LHCN-M2 (cell line): ENCODE measurements at regions not wholly inside any gene's neighbourhood (a gene's known extent, or its start where the extent isn't known, plus 50 kb on each side); places are given as distances from the start of the nearest gene placed in this dataset.
A peak's percentile ranks its signal among the peaks of the same experiment; 100 is the strongest.

Experiments used
- DNase-seq: peaks from one replicate; pipeline ENCODE4 v3.0.0-alpha.2; 2012; ENCODE audit warnings: low read depth

GRCh38 chr1:56442290-56442877 is 137.0 kb downstream of the PLPP3 start:
- no peak for DNase-seq

- DNase-seq = no peak
These were observed 137.8 kb downstream of the PLPP3 start for GRCh38 chr1:56441601-56442000.

GRCh38 chr1:56439610-56440264 is 139.6 kb downstream of the PLPP3 start:
- no peak for DNase-seq

- no peak for DNase-seq
These were observed 140.3 kb downstream of the PLPP3 start for GRCh38 chr1:56438901-56439551.

DNA sequence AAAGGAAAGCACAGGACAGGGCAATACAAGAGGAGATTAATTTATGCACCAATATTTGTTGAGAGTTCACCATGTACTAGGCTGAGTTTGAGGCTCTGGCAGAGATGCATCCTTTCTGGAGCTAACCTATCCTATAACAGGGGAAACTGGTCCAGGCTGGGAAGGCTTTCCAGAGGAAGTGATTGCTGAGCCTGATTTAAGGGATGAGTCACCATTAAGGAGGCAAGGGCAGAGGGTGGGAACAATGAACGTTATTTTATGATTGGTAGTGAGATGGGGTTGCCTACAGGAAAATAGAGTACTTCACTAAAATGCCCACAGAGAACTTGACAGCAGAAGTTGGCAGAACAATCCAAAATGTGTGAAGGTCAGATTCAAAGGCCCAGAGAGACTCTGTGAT is 141.4 kb downstream of the PLPP3 start:
- DNase-seq = peak; percentile 11

- DNase-seq = no peak
These were observed 142.4 kb downstream of the PLPP3 start for GRCh38 chr1:56436912-56437417.

- no peak for DNase-seq
These were observed 143.1 kb downstream of the PLPP3 start for GRCh38 chr1:56436296-56436695.

GRCh38 chr1:56435434-56436262 is 143.7 kb downstream of the PLPP3 start:
- no peak for DNase-seq

DNA sequence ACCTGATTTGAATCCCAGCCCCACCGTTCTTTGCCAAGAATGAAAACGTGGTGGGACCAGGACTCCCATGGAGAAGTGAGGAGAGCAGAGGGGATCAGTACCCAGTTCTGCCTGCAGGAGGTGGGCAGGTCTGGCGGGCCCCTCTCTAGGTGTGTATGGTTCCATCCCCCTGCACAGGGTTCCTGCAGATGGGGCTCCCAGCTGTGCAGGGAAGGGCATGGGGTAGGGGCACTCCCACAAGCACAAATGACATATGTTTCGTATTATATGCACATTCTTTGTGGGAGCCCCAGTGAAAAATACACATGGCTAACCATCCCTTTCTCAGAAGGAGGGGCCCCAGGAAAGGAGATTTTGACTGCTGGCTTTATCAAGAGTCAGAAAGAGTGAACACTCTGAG is 144.6 kb downstream of the PLPP3 start:
- DNase-seq = no peak

GRCh38 chr1:56434025-56434424 is 145.3 kb downstream of the PLPP3 start:
- DNase-seq = no peak

DNA sequence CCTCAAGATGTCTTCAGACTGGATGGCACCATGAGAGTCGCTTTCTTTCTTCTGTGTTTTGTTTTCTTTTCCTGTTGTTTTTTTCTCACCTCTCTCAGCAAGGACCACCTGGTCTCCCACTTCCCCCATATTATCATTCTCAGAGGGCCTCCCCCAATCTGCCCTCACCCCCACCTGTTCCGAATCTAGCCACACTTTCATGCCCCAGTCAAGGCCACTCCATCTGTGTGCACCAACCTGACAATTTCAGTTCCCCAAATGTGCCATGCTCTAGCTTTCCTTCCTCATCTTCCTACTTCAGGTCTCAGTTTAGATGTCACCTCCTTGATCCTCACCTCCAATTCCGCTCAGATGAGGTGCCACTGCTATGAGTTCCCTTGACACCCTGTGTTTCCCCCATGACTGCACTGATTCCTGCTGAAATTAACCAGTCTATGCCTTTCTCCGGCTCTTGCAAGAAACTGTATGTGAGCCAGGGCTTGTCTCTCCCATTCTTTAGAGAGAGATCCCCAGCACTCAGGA is 146.2 kb downstream of the PLPP3 start:
- DNase-seq = no peak

DNA sequence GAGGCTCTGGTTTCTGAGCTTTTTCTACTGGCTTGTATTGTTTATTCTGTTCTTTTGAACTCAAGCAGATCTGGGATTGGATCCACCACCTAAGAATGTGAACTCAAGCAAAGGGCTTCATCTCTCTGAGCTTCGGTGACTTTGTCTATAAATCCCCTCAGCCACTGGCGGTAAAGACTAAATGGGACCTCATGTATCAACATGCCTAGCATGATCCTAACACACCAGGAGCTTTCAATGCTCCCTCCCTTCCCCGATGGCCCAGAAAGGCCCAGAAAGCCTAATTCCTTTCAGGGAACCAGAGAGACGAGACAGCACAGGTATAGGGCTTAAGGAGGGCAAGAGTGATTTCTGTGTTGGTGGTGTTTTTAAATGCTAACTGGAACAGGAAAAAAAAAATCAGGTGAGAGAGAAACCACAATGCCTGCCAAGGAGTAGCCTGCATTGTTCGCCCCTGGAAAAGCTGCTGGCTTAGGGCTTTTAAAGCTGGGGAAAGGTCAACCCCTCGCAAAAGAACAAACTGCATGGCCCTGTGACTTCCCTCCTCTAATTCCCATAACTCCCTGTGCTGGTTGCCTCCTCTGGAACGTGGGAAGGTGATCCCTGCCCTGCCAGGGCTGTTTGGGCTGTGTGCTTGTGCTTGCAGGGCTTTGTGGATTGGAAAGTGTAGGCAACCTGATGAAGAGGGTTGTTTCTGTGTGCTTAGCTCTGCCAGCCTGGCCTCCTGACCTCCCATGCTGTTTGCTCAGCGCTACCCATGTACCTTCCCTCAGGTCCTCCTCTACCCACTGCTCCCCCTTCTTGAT is 147.0 kb downstream of the PLPP3 start:
- no peak for DNase-seq

DNA sequence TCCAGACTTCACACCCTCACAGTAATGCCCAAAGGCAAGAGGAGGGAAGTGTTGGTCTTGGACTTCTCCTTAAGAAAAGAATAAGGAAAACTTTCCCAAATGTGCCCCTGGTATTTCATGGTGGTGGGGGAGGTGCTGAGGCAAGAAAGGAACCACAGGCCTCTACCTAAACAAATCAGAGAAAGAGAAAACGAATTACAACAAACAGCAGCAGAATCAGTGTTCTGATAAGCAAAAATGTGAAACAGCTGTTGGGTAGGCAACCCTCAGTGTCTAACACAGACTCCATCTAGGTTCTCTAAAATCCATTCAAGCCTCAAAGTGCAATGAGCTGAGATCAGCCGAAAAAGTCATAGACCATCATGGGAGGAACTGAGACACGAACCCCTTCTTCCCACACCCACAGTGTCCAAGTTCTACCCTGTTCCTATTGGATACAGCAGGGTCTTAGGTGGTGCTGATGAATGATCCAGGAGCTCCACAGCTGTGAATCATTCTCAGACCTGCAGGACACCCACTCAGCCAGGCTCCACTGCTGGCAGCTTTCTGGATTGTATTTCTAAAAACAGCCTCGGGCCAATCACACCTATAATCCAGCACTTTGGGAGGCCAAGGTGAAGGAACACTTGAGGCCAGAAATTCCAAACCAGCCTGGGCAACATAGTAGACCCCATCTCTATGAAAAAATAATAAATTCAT is 149.1 kb downstream of the PLPP3 start:
- no peak for DNase-seq

DNA sequence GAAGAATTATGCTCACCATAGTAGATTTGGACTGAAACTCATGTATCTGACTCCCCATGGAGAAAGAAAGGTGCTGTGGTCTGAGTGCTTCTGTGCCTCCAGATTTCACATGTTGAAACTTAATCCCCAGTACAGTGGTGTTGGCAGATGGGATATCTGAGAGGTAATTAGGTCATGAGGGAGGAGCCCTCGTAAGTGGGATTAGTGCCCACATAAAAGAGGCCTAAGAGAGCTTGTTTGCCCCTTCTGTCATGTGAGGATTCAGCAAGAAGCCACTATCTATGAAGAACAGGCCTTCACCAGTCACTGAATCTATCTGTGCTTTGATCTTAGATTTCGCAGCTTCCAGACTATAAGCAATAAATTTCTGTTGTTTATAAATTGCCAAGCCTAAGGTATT is 150.1 kb downstream of the PLPP3 start:
- no peak for DNase-seq

DNA sequence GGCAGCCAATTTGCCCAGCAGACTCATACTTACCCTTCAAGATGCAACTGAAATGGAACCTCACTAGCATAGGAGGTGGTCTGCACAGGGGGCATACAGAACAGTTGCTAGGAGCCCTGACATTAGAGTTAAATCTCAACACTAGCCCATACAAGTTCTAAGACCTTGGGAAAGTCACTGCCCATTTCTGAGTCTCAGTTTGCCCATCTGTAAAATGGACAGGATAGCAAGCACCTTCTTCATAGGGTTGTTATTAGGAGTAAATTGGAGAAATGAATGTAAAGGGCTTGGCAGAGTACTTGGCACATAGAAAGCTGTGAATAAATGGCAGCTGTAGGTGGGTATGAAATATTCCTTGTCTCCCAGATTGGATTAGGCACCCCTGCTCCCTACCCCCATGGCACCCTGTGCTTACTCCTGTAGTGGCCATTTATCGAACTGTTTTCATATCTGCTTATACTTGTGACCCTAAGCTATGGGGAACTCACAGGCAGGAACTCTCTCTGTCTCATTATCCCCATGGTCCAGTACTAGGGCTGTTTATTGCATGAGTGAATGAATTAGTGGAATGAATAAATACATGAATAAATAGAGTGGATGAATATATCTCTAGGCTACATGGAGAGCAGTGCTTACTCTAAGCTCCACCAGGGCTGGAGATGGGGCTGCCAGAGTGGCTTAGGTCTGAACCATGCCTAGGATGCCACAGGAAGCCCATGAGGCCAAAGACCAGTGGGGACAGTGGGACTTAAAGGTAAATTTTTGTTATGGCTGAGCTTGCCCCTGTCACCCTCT is 152.6 kb downstream of the PLPP3 start:
- DNase-seq = no peak

DNA sequence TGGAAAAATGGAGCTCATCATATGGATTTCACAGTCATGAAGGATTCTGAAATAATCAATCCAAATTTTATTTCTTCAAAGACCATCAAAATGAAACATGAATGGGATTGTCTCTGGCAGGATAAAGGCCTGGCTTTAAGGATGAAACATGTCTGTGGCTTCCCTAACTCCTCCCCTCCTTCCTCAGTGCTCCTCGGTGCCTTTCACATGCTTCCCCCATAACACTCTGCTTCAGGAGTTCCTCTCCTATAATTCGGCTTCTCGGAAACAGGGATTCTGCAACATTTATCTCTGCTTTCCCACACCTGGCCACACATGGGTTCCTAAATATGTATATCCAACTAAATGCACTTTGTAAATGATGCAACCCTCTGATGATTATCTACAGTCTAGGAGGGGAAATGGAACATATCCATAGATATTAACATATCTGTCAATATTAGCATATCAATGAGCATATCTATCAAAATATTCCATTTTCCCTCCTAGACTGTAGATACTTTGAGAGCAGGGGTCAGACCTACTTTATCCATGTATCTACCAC is 153.8 kb downstream of the PLPP3 start:
- no peak for DNase-seq

DNA sequence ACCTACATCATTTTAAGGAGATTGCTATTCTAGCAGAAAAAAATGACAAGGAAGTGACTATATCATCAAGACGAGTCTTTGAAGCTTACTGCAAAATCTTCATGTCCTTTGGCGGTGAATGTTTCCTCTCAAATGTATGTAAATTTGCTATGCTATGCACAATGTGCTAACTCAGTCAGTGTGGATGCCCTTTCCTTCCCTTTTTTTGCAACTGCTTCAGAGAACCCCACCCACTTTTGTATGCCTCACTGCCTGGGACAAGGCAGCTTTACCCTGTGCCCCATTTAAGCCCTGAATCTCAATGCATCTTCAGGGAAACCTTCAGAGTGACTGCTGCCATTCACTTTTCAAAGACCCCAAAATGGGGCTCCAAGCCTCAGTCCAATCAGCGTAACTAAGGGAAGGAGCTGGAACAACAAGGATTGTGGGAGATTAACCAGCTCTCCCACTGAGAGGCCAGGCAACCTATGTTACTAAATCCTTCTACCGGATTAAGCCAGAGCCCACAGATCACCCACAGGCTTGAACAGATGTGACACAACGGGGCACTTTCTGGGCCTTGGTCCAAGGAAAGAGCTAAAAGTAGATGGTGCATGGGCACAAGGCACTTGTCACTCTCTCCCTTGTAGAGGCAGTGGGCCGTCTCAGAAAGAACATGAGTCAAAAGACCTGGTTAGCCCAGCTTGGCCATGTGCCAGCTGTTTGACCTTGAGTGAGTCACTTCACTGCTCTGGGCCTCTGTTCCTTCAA is 154.4 kb downstream of the PLPP3 start:
- peak; percentile 91 for DNase-seq

GRCh38 chr1:56423716-56424115 is 155.6 kb downstream of the PLPP3 start:
- DNase-seq = no peak
